Stimulated activated CD4-positive, alpha-beta T cell treated with anti-CD3 and anti-CD28 coated beads, Interleukin-2, amount 100 ng/mL, for 4 hours (primary cell): ENCODE measurements at regions not wholly inside any gene's neighbourhood (a gene's known extent, or its start where the extent isn't known, plus 50 kb on each side); places are given as distances from the start of the nearest gene placed in this dataset.
"Not testable (repeated sequence)": the region's sequence is repeated elsewhere in the genome, so short reads cannot be mapped to it uniquely, and the experiment has no call there.

Experiments
- DNase-seq: peaks from one replicate; pipeline ENCODE4 v3.0.0-alpha.2; 2020; ENCODE audit warnings: low read depth

- no peak for DNase-seq
These were observed 104.3 kb upstream of the ARRDC3 start for GRCh38 chr5:91487420-91487819.

- no peak for DNase-seq
These were observed 103.5 kb upstream of the ARRDC3 start for GRCh38 chr5:91486638-91487037.

- DNase-seq: no peak
These were observed 101.5 kb upstream of the ARRDC3 start for GRCh38 chr5:91484662-91485061.

- not testable (repeated sequence) for DNase-seq
These were observed 96.3 kb upstream of the ARRDC3 start for GRCh38 chr5:91479376-91479775.

- DNase-seq: no peak
These were observed 95.0 kb upstream of the ARRDC3 start for GRCh38 chr5:91478096-91478495.

GRCh38 chr5:91477408-91477807 is 94.3 kb upstream of the ARRDC3 start:
- DNase-seq: no peak

- no peak for DNase-seq
These were observed 91.1 kb upstream of the ARRDC3 start for GRCh38 chr5:91474201-91474600.

GRCh38 chr5:91472631-91473030 is 89.5 kb upstream of the ARRDC3 start:
- no peak for DNase-seq

- DNase-seq: no peak
These were observed 86.5 kb upstream of the ARRDC3 start for GRCh38 chr5:91469517-91470165.

- no peak for DNase-seq
These were observed 85.7 kb upstream of the ARRDC3 start for GRCh38 chr5:91468651-91469422.

- no peak for DNase-seq
These were observed 81.9 kb upstream of the ARRDC3 start for GRCh38 chr5:91464886-91465646.

GRCh38 chr5:91457681-91458058 is 74.6 kb upstream of the ARRDC3 start:
- no peak for DNase-seq

GRCh38 chr5:91456928-91457680 is 74.0 kb upstream of the ARRDC3 start:
- DNase-seq: no peak

GRCh38 chr5:91449083-91449482 is 66.0 kb upstream of the ARRDC3 start:
- DNase-seq: no peak

GRCh38 chr5:91448079-91448478 is 65.0 kb upstream of the ARRDC3 start:
- DNase-seq: not testable (repeated sequence)

- DNase-seq: not testable (repeated sequence)
These were observed 63.8 kb upstream of the ARRDC3 start for GRCh38 chr5:91446880-91447279.

GRCh38 chr5:91443761-91444467 is 60.8 kb upstream of the ARRDC3 start:
- DNase-seq: no peak

- DNase-seq: no peak
These were observed 59.9 kb upstream of the ARRDC3 start for GRCh38 chr5:91443023-91443422.

- no peak for DNase-seq
These were observed 58.0 kb upstream of the ARRDC3 start for GRCh38 chr5:91441082-91441481.

- no peak for DNase-seq
These were observed 55.8 kb upstream of the ARRDC3 start for GRCh38 chr5:91438871-91439270.

- DNase-seq: no peak
These were observed 53.1 kb upstream of the ARRDC3 start for GRCh38 chr5:91436241-91436640.

GRCh38 chr5:91434348-91434747 is 51.2 kb upstream of the ARRDC3 start:
- peak; percentile 21 for DNase-seq
